K562 (cell line): ENCODE measurements at regions not wholly inside any gene's neighbourhood (a gene's known extent, or its start where the extent isn't known, plus 50 kb on each side); places are given as distances from the start of the nearest gene placed in this dataset.

Experiments
- ARID4B ChIP-seq: sonication (generic); formaldehyde crosslinking; IDR thresholded peaks from 2 replicates; pipeline ENCODE4 v1.8.0; 2022; ENCODE audit warnings: mild to moderate bottlenecking, missing genetic modification reagents
- DMBX1 ChIP-seq: fragments of 250-450 bp; sonication (Bioruptor Pico); IDR thresholded peaks from 2 replicates; pipeline ENCODE4 v1.8.0; 2022; ENCODE audit warnings: inconsistent platforms, mild to moderate bottlenecking, moderate library complexity, borderline replicate concordance
- ETS1 ChIP-seq: conservative IDR thresholded peaks from 2 replicates; pipeline ENCODE4 v1.6.1; 2011; ENCODE audit warnings: low read depth, mild to moderate bottlenecking, low read length; ENCODE audit not compliant: control insufficient read depth
- EWSR1 ChIP-seq: fragments of 450-650 bp; IDR thresholded peaks from 2 replicates; pipeline ENCODE4 v1.6.1; 2018; ENCODE audit warnings: borderline replicate concordance, mild to moderate bottlenecking, low read depth, moderate library complexity; ENCODE audit not compliant: partially characterized antibody
- EZH2 ChIP-seq: IDR thresholded peaks from 2 replicates; pipeline ENCODE4 v1.6.1; 2012; ENCODE audit warnings: low read depth, mild to moderate bottlenecking, inconsistent platforms, low read length, borderline replicate concordance
- MBD1 ChIP-seq: fragments of 250-450 bp; sonication (Bioruptor Pico); IDR thresholded peaks from 2 replicates; pipeline ENCODE4 v1.8.0; 2022; ENCODE audit warnings: inconsistent platforms
- MTA3 ChIP-seq: fragments of 450-650 bp; formaldehyde crosslinking; IDR thresholded peaks from 2 replicates; pipeline ENCODE4 v1.6.1; 2017; ENCODE audit warnings: mild to moderate bottlenecking, borderline replicate concordance
- NCOR1 ChIP-seq: fragments of 450-650 bp; IDR thresholded peaks from 2 replicates; pipeline ENCODE4 v1.6.1; 2016; ENCODE audit warnings: mild to moderate bottlenecking, moderate library complexity
- POLR2A ChIP-seq: fragments of 450-650 bp; conservative IDR thresholded peaks from 2 replicates; pipeline ENCODE4 v1.6.1; 2016
- POU5F1 ChIP-seq: fragments of 150-350 bp; IDR thresholded peaks from 2 replicates; pipeline ENCODE4 v1.6.1; 2014; ENCODE audit warnings: borderline replicate concordance, low read length, low read depth, mild to moderate bottlenecking; ENCODE audit not compliant: partially characterized antibody
- RCOR1 ChIP-seq, 2 experiments: IDR thresholded peaks; 2 replicates each; pipeline ENCODE4 v1.6.1; 2012; ENCODE audit warnings: low read depth in 2 of 2, low read length in 2 of 2, borderline replicate concordance in 1 of 2, improper control_type of control experiment in 1 of 2
- SAP30 ChIP-seq: fragments of 200-600 bp; sonication (generic); IDR thresholded peaks from 2 replicates; pipeline ENCODE4 v1.6.1; 2012; ENCODE audit warnings: borderline replicate concordance, low read depth, mild to moderate bottlenecking, moderate library complexity, low read length, control low read depth, inconsistent platforms; ENCODE audit not compliant: insufficient read depth, poor library complexity, severe bottlenecking
- SFPQ ChIP-seq: fragments of 200-400 bp; formaldehyde crosslinking; IDR thresholded peaks from 2 replicates; pipeline ENCODE4 v1.6.1; 2017; ENCODE audit warnings: mild to moderate bottlenecking, low read depth, low read length, moderate library complexity
- SMARCE1 ChIP-seq: fragments of 450-650 bp; IDR thresholded peaks from 2 replicates; pipeline ENCODE4 v1.7.1; 2016; ENCODE audit warnings: mild to moderate bottlenecking
- ZNF277 ChIP-seq: fragments of 250-450 bp; sonication (Bioruptor Pico); IDR thresholded peaks from 2 replicates; pipeline ENCODE4 v1.8.0; 2022; ENCODE audit warnings: inconsistent platforms, mild to moderate bottlenecking, moderate library complexity, borderline replicate concordance

- TF ChIP-seq ARID4B: no peak
- TF ChIP-seq EZH2: no peak
- TF ChIP-seq POU5F1: no peak
- TF ChIP-seq RCOR1 (IDR thresholded peaks at IDR 0.05; ENCODE audit: borderline replicate concordance in 1 of 2, low read depth in 2 of 2, low read length in 2 of 2): no peak; a peak in 2 of 4 replicates
- TF ChIP-seq SMARCE1: no peak
- no peak; the same call in none of the 2 replicates for TF ChIP-seq MTA3
- TF ChIP-seq MBD1 (CRISPR knock-in tag): no peak
- TF ChIP-seq POLR2A: peak; percentile 67
- 0 out of 2 replicates have a peak, but pooled peaks have one; percentile 56 for TF ChIP-seq DMBX1
- TF ChIP-seq ETS1: peak; percentile 32; the same call in 1 of the 2 replicates
- no peak for TF ChIP-seq SAP30
- TF ChIP-seq SFPQ: no peak
- no peak for TF ChIP-seq ZNF277
- no peak for TF ChIP-seq NCOR1
- no peak for TF ChIP-seq EWSR1
Observed at GRCh38 chr3:14352002-14352627, 50.3 kb upstream of the SLC6A6 start (continued).
